OCI-LY7 (cell line): ENCODE measurements at regions not wholly inside any gene's neighbourhood (a gene's known extent, or its start where the extent isn't known, plus 50 kb on each side); places are given as distances from the start of the nearest gene placed in this dataset.

Experiments
- BruUV-seq: library from RNA; stranded (reverse); fragments of 400-500 nt; replicated peaks from 2 replicates; lab custom pipeline; 2021; lab: Mats Ljungman, UMichigan
- CTCF ChIA-PET: fragments of 300-600 bp; sonication (Branson Sonifier 250); formaldehyde crosslinking; loops from one replicate; lab custom pipeline; 2022; ENCODE audit warnings: antibody characterized with exemption; ENCODE audit not compliant: unreplicated experiment; lab: Charles Lee
- POLR2A ChIA-PET: fragments of 300-600 bp; sonication (Branson Sonifier 250); formaldehyde crosslinking; loops from one replicate; lab custom pipeline; 2022; ENCODE audit warnings: antibody characterized with exemption; lab: Charles Lee
- DNase-seq: peaks from one replicate; pipeline ENCODE4 v3.0.0-alpha.2; 2015; ENCODE audit warnings: low spot score
- H2AFZ ChIP-seq: fragments of 200-600 bp; sonication (generic), shearing (Covaris generic); 2 replicates; pipeline ENCODE4 v1.6.1; 2014; ENCODE audit warnings: mild to moderate bottlenecking, antibody characterized with exemption, low read length, moderate library complexity
- H3K27ac ChIP-seq: fragments of 200-600 bp; sonication (generic); 2 replicates; pipeline ENCODE4 v1.5.1; 2014; ENCODE audit warnings: mixed run types, low read depth, mild to moderate bottlenecking, moderate library complexity, low read length, inconsistent platforms; ENCODE audit not compliant: poor library complexity, severe bottlenecking
- H3K36me3 ChIP-seq: fragments of 200-600 bp; sonication (generic); 2 replicates; pipeline ENCODE4 v1.6.1; 2014; ENCODE audit warnings: mild to moderate bottlenecking, antibody characterized with exemption, low read length, moderate library complexity, mixed read lengths; ENCODE audit not compliant: insufficient read depth
- H3K4me1 ChIP-seq: fragments of 200-600 bp; sonication (generic); 2 replicates; pipeline ENCODE4 v1.5.1; 2014; ENCODE audit warnings: mild to moderate bottlenecking, low read length; ENCODE audit not compliant: insufficient read depth, poor library complexity, severe bottlenecking
- H3K4me2 ChIP-seq: fragments of 200-600 bp; sonication (generic); 2 replicates; pipeline ENCODE4 v1.6.1; 2014; ENCODE audit warnings: mild to moderate bottlenecking, low read length
- H3K4me3 ChIP-seq: fragments of 200-600 bp; sonication (generic); 2 replicates; pipeline ENCODE4 v1.5.1; 2014; ENCODE audit warnings: mild to moderate bottlenecking, low read depth, low read length; ENCODE audit not compliant: poor library complexity, severe bottlenecking
- H3K79me2 ChIP-seq: fragments of 200-600 bp; sonication (generic); 2 replicates; pipeline ENCODE4 v1.6.1; 2016; ENCODE audit warnings: low read depth, mild to moderate bottlenecking, low read length, moderate library complexity, mixed read lengths; ENCODE audit not compliant: insufficient read depth
- H3K9me2 ChIP-seq: fragments of 200-600 bp; sonication (generic); 2 replicates; pipeline ENCODE4 v1.6.1; 2016; ENCODE audit warnings: mild to moderate bottlenecking, low read length, mixed read lengths; ENCODE audit not compliant: insufficient read depth
- H3K9me3 ChIP-seq: fragments of 200-600 bp; sonication (generic); 2 replicates; pipeline ENCODE4 v1.6.1; 2014; ENCODE audit warnings: mild to moderate bottlenecking, mixed run types, low read length, mixed read lengths
- H4K20me1 ChIP-seq: fragments of 200-600 bp; sonication (generic); 2 replicates; pipeline ENCODE4 v1.6.1; 2014; ENCODE audit warnings: mild to moderate bottlenecking, antibody characterized with exemption, low read length, moderate library complexity, mixed read lengths; ENCODE audit not compliant: insufficient read depth
- EZH2phosphoT487 ChIP-seq: fragments of 200-600 bp; sonication (generic); IDR thresholded peaks from 2 replicates; pipeline ENCODE4 v1.6.1; 2018; ENCODE audit warnings: low read depth, borderline replicate concordance, mild to moderate bottlenecking, mixed run types, antibody characterized with exemption, low read length, moderate library complexity, mixed read lengths
- intact Hi-C: fragments of 100-400 bp; cut with micrococcal nuclease; formaldehyde crosslinking; loops from one replicate; pipeline ENCODE4 v1.10.0; 2022; ENCODE audit not compliant: unreplicated experiment
- TF ChIP-seq, protein P1 (sequence below): fragments of 200-600 bp; sonication (generic); conservative IDR thresholded peaks from 2 replicates; pipeline ENCODE4 v1.5.1; 2014; ENCODE audit warnings: mild to moderate bottlenecking, antibody characterized with exemption, low read length, moderate library complexity, mixed read lengths

DNA sequence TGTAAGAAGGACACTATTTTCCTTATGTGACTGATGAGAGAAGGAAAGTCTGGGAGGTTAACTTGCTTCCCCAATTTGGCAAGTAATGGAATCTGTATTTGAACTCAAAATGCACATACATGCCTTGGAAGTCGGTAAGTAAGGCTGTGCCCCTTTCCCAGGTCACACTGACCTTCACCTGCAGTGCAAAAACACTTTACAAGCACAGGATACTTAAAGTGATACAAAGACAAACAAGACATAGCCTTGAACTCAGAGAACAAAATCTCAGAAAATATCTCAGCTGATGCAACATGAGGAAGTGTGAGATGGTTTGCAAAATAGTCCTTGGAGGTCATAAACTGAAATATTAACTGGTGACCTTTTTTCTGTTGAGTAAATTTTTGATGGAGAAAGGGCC lies 251.1 kb downstream of the RAB38 start:
- Histone ChIP-seq H3K4me2 (no peak overlapping the region), H2AFZ (no peak overlapping the region), H3K27ac (no peak overlapping the region), H3K4me3 (no peak overlapping the region), H4K20me1 (no peaks in the 10 kb centered on the region), H3K36me3 (no peaks in the 10 kb centered on the region), H3K9me2 (no peaks in the 10 kb centered on the region), H3K79me2 (no peaks in the 10 kb centered on the region), H3K4me1 (no peaks in the 10 kb centered on the region), H3K9me3 (no peaks in the 10 kb centered on the region)
- intact Hi-C loops = no loop called here
- POLR2A ChIA-PET = interaction anchor here (0.7 kb wide), 1 partner anchor 629 kb away, joined by 4 read pairs; no protein-coding TSS in a partner anchor
- CTCF ChIA-PET = no interaction called here
- no TSS peak for BruUV-seq
- no peak for DNase-seq
- TF ChIP-seq EZH2phosphoT487 = no peak
- TF ChIP-seq, protein P1, sequence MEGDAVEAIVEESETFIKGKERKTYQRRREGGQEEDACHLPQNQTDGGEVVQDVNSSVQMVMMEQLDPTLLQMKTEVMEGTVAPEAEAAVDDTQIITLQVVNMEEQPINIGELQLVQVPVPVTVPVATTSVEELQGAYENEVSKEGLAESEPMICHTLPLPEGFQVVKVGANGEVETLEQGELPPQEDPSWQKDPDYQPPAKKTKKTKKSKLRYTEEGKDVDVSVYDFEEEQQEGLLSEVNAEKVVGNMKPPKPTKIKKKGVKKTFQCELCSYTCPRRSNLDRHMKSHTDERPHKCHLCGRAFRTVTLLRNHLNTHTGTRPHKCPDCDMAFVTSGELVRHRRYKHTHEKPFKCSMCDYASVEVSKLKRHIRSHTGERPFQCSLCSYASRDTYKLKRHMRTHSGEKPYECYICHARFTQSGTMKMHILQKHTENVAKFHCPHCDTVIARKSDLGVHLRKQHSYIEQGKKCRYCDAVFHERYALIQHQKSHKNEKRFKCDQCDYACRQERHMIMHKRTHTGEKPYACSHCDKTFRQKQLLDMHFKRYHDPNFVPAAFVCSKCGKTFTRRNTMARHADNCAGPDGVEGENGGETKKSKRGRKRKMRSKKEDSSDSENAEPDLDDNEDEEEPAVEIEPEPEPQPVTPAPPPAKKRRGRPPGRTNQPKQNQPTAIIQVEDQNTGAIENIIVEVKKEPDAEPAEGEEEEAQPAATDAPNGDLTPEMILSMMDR = no peak

DNA sequence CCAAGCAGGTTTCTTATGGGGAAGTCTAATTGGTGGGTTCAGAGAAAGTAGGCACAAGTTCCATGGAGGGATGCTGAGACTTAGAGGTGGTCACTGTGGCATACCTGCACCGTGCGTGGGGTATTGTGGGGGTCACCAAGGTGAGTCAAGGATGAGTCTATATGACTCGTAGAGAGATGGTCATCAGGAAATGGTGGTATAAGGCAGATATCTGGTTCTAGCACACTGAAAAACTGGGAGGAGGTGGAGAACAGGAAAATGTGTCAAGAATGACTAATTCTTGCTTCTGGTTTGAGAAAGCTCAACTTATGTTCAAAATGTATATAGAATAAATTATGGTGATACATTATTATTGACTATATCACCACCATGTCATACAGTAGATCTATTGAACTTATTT lies 258.1 kb downstream of the RAB38 start:
- no peaks in the 10 kb centered on the region for H3K79me2 ChIP-seq
- H3K9me2 ChIP-seq = no peaks in the 10 kb centered on the region
- TF ChIP-seq EZH2phosphoT487 = no peak
- TF ChIP-seq, protein P1 = no peak
- H2AFZ ChIP-seq = no peak overlapping the region
- ChIA-PET POLR2A (no interaction called here), CTCF (no interaction called here)
- DNase-seq = no peak
- H3K4me1 ChIP-seq = no peaks in the 10 kb centered on the region
- no peak overlapping the region for H3K4me2 ChIP-seq
- intact Hi-C loops = no loop called here
- no peaks in the 10 kb centered on the region for H3K36me3 ChIP-seq
- H3K27ac ChIP-seq = no peak overlapping the region
- no TSS peak for BruUV-seq
- no peak overlapping the region for H3K4me3 ChIP-seq
- no peaks in the 10 kb centered on the region for H3K9me3 ChIP-seq
- H4K20me1 ChIP-seq = no peaks in the 10 kb centered on the region

DNA sequence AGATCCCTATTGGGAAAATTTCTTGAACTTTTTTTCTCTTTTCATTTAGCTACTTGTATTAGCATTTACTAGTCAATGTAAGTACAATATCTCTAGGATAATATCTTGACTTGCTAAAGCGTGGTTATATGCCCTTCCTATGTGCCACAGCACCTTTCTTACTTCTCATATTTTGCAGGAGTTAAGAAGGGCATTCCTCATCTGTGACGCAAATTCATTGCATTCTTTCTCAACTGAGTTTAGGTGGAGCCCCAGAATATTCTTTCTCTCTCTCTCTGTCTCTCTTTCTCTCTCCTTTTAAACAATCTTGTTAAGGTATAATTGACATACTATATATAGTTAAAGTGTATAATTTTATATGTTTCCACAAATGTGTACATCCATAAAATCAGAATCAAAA lies 266.1 kb downstream of the RAB38 start:
- ChIA-PET POLR2A (no interaction called here), CTCF (no interaction called here)
- H3K9me3 ChIP-seq = no peaks in the 10 kb centered on the region
- intact Hi-C loops = no loop called here
- no peak overlapping the region for H2AFZ ChIP-seq
- no peak for DNase-seq
- no peak overlapping the region for H3K4me3 ChIP-seq
- H4K20me1 ChIP-seq = no peaks in the 10 kb centered on the region
- no peak for TF ChIP-seq EZH2phosphoT487
- TF ChIP-seq, protein P1 = no peak
- no peak overlapping the region for H3K4me2 ChIP-seq
- H3K4me1 ChIP-seq = no peaks in the 10 kb centered on the region
- no peaks in the 10 kb centered on the region for H3K36me3 ChIP-seq
- H3K79me2 ChIP-seq = no peaks in the 10 kb centered on the region
- no TSS peak for BruUV-seq
- no peak overlapping the region for H3K27ac ChIP-seq
- H3K9me2 ChIP-seq = no peaks in the 10 kb centered on the region
